ENCODE measurements at regions not wholly inside any gene's neighbourhood (a gene's known extent, or its start where the extent isn't known, plus 50 kb on each side); places are given as distances from the start of the nearest gene placed in this dataset.
"Not testable (repeated sequence)": the region's sequence is repeated elsewhere in the genome, so short reads cannot be mapped to it uniquely, and the experiment has no call there.

GRCh38 chr22:49457946-49458707 lies 369.5 kb downstream of the BRD1 start:
- DNase-seq (ENCODE audit: low read depth), result no peak

GRCh38 chr22:49457146-49457545 lies 370.5 kb downstream of the BRD1 start:
- DNase-seq (ENCODE audit: low read depth), result no peak

- DNase-seq (ENCODE audit: low read depth), result no peak
Measured at GRCh38 chr22:49455595-49455994, 372.1 kb downstream of the BRD1 start.

- no peak for DNase-seq (ENCODE audit: low read depth)
Measured at GRCh38 chr22:49454726-49455125, 372.9 kb downstream of the BRD1 start.

- no peak for DNase-seq (ENCODE audit: low read depth)
Measured at GRCh38 chr22:49453771-49454170, 373.9 kb downstream of the BRD1 start.

- DNase-seq (ENCODE audit: low read depth), result not testable (repeated sequence)
Measured at GRCh38 chr22:49453019-49453418, 374.7 kb downstream of the BRD1 start.

- no peak for DNase-seq (ENCODE audit: low read depth)
Measured at GRCh38 chr22:49452362-49452946, 375.2 kb downstream of the BRD1 start.

- no peak for DNase-seq (ENCODE audit: low read depth)
Measured at GRCh38 chr22:49451070-49451840, 376.4 kb downstream of the BRD1 start.

- DNase-seq (ENCODE audit: low read depth), result no peak
Measured at GRCh38 chr22:49450498-49450897, 377.2 kb downstream of the BRD1 start.

- no peak for DNase-seq (ENCODE audit: low read depth)
Measured at GRCh38 chr22:49449811-49450446, 377.7 kb downstream of the BRD1 start.

GRCh38 chr22:49449377-49449776 lies 378.3 kb downstream of the BRD1 start:
- DNase-seq (ENCODE audit: low read depth), result no peak

GRCh38 chr22:49448526-49448925 lies 379.1 kb downstream of the BRD1 start:
- no peak for DNase-seq (ENCODE audit: low read depth)

GRCh38 chr22:49447837-49448236 lies 379.8 kb downstream of the BRD1 start:
- no peak for DNase-seq (ENCODE audit: low read depth)

GRCh38 chr22:49446759-49447710 lies 380.6 kb downstream of the BRD1 start:
- no peak for DNase-seq (ENCODE audit: low read depth)

- no peak for DNase-seq (ENCODE audit: low read depth)
Measured at GRCh38 chr22:49446145-49446758, 381.4 kb downstream of the BRD1 start.

GRCh38 chr22:49444781-49445180 lies 382.9 kb downstream of the BRD1 start:
- no peak for DNase-seq (ENCODE audit: low read depth)

GRCh38 chr22:49440931-49441330 lies 386.7 kb downstream of the BRD1 start:
- no peak for DNase-seq (ENCODE audit: low read depth)

- DNase-seq (ENCODE audit: low read depth), result no peak
Measured at GRCh38 chr22:49439373-49439772, 388.3 kb downstream of the BRD1 start.

- DNase-seq (ENCODE audit: low read depth), result no peak
Measured at GRCh38 chr22:49437956-49438355, 389.7 kb downstream of the BRD1 start.

- DNase-seq (ENCODE audit: low read depth), result no peak
Measured at GRCh38 chr22:49437356-49437755, 390.3 kb downstream of the BRD1 start.

- no peak for DNase-seq (ENCODE audit: low read depth)
Measured at GRCh38 chr22:49436056-49436455, 391.6 kb downstream of the BRD1 start.
